Glutamatergic neuron (in vitro differentiated cells): ENCODE measurements at regions not wholly inside any gene's neighbourhood (a gene's known extent, or its start where the extent isn't known, plus 50 kb on each side); places are given as distances from the start of the nearest gene placed in this dataset.

Experiments
- DNase-seq: peaks from one replicate; pipeline ENCODE4 v3.0.0; 2022
- H3K27ac Mint-ChIP-seq: one replicate; pipeline ENCODE4 v1.8.0; 2020; ENCODE audit warnings: mild to moderate bottlenecking, mixed read lengths, inconsistent platforms; ENCODE audit not compliant: unreplicated experiment
- H3K27me3 Mint-ChIP-seq: one replicate; pipeline ENCODE4 v1.8.0; 2020; ENCODE audit warnings: mild to moderate bottlenecking, moderate library complexity, mixed read lengths, inconsistent platforms; ENCODE audit not compliant: unreplicated experiment
- H3K36me3 Mint-ChIP-seq: one replicate; pipeline ENCODE4 v1.8.0; 2020; ENCODE audit warnings: mild to moderate bottlenecking, mixed read lengths, inconsistent platforms; ENCODE audit not compliant: unreplicated experiment
- H3K4me1 Mint-ChIP-seq: one replicate; pipeline ENCODE4 v1.8.0; 2020; ENCODE audit warnings: mild to moderate bottlenecking, low read depth, mixed read lengths, inconsistent platforms; ENCODE audit not compliant: unreplicated experiment
- H3K4me3 Mint-ChIP-seq: one replicate; pipeline ENCODE4 v1.8.0; 2020; ENCODE audit warnings: mild to moderate bottlenecking, mixed read lengths, inconsistent platforms; ENCODE audit not compliant: unreplicated experiment
- H3K9me3 Mint-ChIP-seq: one replicate; pipeline ENCODE4 v1.8.0; 2020; ENCODE audit warnings: mild to moderate bottlenecking, moderate library complexity, mixed read lengths, inconsistent platforms; ENCODE audit not compliant: unreplicated experiment
- CTCF ChIP-seq: fragments of 200-600 bp; sonication (generic); IDR thresholded peaks from one replicate; pipeline ENCODE4 v1.5.0; 2021; ENCODE audit not compliant: partially characterized antibody, unreplicated experiment

DNA sequence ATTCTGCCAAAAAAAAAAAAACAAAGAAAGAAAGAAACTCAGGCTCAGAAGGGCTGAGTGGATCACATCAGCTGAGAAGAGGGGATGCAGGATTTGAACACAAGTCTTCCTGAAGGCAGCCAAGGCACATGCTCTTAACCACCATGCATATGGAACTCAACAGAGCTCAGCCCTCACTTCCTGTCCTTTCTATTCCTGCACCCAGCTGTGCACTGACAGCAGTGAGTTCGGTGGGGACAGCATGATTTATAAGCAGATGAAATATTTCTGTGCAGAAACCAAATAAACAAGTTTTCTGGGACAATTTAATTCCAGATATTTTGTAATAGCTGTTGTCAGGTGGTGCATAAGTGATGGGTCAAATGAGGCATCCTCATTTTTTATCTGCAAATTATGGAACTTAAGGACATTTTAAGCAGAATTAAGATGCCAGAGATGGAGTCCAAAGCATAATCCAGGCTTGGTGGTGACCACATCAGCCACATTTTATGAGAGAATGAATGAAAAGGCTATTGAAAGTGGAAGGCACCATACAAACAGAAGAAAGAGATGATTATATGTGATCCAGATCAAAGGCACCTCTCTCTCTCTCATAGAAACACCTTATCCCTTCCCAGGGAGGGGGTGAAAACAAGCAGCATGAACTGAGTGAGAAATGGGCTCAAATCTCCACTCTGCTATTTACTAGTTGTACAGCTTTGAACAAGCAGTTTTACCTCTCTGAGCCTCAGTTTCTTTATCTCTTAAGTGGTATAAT is 303.6 kb upstream of the MSX2 start:
- Mint-ChIP-seq H3K27ac (no peak overlapping the region), H3K4me3 (no peak overlapping the region), H3K4me1 (peaks cover 13% of the 10 kb centered on the region), H3K27me3 (peaks cover 9% of the 10 kb centered on the region), H3K9me3 (no peaks in the 10 kb centered on the region), H3K36me3 (no peaks in the 10 kb centered on the region)
- no peak for TF ChIP-seq CTCF
- no peak for DNase-seq

DNA sequence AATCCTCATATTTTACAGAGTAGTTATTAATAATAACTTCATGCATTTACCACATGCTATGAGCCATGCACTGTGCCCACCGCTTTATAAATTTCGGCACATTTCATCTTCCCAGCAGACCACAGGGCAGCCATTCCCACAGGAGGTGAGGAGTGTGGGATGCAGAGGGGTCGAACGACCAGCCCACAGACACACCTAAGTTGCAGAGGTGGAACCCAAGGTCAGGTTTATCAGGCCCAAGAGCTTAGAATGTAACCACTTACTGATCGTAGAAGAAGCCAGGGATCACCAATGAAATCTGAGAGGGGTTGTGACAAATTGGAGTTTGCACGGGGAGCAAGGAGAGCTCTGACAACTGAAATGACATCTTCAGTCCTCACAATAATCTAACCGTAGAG is 303.0 kb upstream of the MSX2 start:
- no peaks in the 10 kb centered on the region for H3K36me3 Mint-ChIP-seq
- H3K9me3 Mint-ChIP-seq, result no peaks in the 10 kb centered on the region
- H3K4me1 Mint-ChIP-seq, result peaks cover 17% of the 10 kb centered on the region
- H3K4me3 Mint-ChIP-seq, result no peak overlapping the region
- no peak for TF ChIP-seq CTCF
- H3K27me3 Mint-ChIP-seq, result peaks cover 9% of the 10 kb centered on the region
- H3K27ac Mint-ChIP-seq, result no peak overlapping the region
- DNase-seq, result no peak

GRCh38 chr5:174423558-174423957 is 300.8 kb upstream of the MSX2 start:
- H3K27ac Mint-ChIP-seq, result peak overlapping the region; percentile 90
- TF ChIP-seq CTCF, result no peak

GRCh38 chr5:174424219-174425053 is 299.9 kb upstream of the MSX2 start:
- no peak for TF ChIP-seq CTCF
- peaks cover 17% of the 10 kb centered on the region for H3K4me1 Mint-ChIP-seq
- H3K36me3 Mint-ChIP-seq, result no peaks in the 10 kb centered on the region
- peak overlapping the region; percentile 3 for H3K27ac Mint-ChIP-seq
- H3K4me3 Mint-ChIP-seq, result no peak overlapping the region
- H3K9me3 Mint-ChIP-seq, result no peaks in the 10 kb centered on the region
- DNase-seq, result no peak
- H3K27me3 Mint-ChIP-seq, result peaks cover 4% of the 10 kb centered on the region

More at GRCh38 chr5:174423558-174423957, 300.8 kb upstream of the MSX2 start:
- H3K4me3 Mint-ChIP-seq, result peak overlapping the region; percentile 72
- peaks cover 17% of the 10 kb centered on the region for H3K4me1 Mint-ChIP-seq
- H3K36me3 Mint-ChIP-seq, result no peaks in the 10 kb centered on the region
- DNase-seq, result peak; percentile 21
- H3K27me3 Mint-ChIP-seq, result peaks cover 9% of the 10 kb centered on the region
- no peaks in the 10 kb centered on the region for H3K9me3 Mint-ChIP-seq
